HG03432 (cell line): ENCODE measurements at regions not wholly inside any gene's neighbourhood (a gene's known extent, or its start where the extent isn't known, plus 50 kb on each side); places are given as distances from the start of the nearest gene placed in this dataset.

Experiments
- ATAC-seq: cut with Tn5 transposase; IDR thresholded peaks from one replicate; pipeline ENCODE4 v1.9.1; 2021; ENCODE audit warnings: mild to moderate bottlenecking, moderate library complexity; ENCODE audit not compliant: unreplicated experiment

DNA sequence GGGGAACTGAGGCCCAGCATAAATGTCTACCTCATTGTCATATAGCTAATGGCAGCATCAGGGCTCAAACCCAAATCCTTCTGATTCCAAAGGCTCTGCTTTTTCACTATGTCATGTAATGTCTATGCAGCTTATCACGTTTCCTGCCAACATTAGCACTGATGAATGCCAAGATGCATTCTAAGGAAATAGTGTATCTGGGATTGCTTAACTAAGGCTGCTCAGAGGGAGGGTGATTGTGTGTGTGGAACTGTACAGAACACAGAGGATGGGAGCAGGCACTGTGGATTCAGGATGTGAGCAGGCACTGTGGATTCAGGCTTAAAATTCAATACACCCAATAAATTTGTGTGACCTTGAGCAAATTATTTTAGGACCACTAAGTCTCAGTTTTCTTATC is 456.4 kb upstream of the DEPDC1 start:
- ATAC-seq, result no peak

DNA sequence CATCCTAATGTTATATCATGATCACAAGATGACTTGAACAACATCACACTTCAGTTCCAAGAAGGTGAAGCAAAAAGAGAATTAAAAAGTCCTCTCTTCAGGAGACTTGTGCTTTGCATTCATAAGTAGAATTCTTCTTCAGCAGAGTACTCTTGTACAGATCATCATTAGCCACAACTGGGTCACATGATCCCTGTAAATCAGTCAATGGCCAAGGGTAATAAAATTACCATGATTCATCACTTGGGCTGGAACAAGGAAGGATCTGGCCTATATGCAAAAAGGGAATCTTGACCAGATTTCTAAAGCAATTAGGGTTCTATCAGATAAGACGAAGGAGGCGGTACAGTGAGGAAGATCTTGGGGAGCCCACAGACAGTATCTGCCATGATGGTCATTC is 458.0 kb upstream of the DEPDC1 start:
- no peak for ATAC-seq

DNA sequence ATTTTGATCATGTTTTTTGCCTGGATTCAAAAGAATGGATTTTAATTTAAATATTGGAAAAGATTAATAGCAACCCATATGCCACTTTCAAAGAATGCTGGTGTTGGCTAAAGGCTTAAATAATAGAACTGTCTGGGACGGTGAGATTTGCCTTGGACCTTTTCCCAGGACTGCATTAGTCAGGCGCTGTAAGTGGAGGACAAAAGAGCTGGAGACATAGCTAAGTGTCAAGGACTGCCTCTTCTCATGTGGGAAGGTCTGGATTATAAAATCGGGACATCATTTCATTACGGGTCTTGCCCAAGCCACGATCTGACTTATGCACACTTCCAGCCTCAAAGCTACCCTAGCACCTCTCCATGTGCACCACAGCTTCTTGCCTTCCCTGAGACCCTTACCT is 458.5 kb upstream of the DEPDC1 start:
- ATAC-seq, result no peak

DNA sequence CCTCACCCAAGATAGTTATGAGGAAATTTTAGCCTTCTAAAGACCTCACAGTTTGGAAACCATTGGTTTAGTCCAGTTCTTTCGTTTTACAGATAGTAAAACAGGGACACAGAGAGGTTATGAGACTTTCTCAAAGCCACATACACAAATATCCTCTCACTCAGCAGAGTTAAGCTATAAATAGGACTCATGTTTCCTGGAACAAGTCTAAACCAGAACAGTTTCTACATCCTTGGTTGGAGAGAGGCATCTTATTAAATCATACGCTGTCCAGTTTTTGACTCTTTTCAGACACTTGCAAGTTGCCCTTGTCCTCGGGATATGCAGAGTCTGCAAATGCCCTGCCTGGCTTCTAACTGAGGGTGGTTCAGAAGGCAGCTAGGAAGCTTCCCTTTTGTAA is 462.1 kb upstream of the DEPDC1 start:
- ATAC-seq, result no peak

DNA sequence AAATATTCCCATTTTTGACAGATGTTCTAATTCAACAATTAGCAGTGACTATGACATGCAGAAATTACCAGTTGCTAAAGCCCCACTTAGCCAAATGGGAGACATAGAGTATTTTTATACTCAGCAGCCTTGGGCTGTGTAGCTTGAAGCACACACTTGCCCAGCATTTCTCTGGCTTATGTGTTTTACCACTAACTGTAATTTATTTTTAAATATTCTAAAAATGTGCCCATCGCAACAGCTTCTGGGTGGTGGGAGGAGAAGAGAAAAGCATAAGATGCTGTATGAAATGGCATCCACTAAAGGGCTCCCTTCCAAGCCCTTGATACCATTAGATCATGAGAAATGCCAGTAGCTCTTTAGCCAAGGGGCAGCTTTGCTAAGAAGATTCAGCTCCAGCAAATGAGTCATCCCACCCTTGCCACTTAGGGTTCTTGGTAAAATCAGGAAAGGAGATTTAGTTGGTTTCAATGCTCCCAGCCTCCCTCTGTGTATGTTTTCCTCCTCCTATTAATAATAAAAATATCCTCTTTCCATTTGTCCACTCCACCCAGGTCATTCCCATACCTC is 462.7 kb upstream of the DEPDC1 start:
- ATAC-seq, result no peak

DNA sequence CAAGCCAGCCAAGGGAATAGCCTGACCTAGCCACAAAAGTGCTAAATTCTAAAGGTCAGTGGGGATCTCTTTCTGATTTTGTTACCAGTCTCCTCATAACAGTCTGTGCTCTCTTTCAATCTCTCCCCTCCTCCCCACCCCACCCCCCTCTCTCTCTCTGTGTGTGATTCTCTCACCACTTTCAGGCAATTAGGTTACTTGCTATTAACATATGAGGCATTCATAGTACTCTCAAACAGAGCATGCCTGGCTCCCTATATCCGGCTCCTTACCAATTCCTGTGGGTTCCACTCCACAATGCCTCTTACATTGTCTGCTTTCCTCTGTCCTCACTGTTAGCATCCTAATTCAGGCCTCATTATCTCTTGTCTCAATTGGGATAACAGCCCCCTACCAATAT is 464.3 kb upstream of the DEPDC1 start:
- no peak for ATAC-seq

DNA sequence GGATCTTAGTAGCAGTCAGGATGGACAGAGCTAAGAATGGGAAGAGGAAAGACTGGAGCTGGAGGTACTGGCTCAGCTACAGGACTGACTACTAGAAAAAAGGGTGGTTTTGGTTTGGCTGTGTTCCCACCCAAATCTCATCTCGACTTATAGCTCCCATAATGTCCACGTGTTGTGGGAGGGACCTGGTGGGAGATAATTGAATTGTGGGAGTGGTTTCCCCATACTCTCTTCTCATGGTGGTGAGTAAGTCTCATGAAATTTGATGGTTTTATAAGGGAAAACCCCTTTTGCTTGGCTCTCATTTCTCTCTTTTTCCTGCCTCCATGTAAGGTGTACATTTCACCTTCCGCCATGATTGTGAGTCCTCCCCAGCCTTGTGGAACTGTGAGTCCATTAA is 466.5 kb upstream of the DEPDC1 start:
- ATAC-seq, result no peak

DNA sequence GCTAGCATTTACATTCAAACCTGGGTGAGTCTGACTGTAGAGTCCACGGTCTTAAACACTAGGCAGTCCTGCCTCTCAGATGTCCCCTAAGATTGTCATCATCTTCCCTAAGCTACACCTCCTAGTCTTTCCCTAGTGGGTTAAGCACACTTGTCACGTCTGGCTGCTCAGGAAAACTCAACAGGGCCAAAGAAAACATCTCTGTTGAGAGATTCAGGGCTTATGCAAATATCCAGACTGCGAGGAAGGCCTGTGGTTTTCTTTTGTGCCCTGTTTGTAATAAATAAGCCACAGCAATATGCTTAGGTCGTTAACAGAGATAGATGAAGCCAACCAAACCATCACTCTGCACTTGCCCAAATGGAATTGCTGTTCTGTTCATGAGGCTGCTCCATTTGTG is 472.6 kb upstream of the DEPDC1 start:
- peak; percentile 59 for ATAC-seq

DNA sequence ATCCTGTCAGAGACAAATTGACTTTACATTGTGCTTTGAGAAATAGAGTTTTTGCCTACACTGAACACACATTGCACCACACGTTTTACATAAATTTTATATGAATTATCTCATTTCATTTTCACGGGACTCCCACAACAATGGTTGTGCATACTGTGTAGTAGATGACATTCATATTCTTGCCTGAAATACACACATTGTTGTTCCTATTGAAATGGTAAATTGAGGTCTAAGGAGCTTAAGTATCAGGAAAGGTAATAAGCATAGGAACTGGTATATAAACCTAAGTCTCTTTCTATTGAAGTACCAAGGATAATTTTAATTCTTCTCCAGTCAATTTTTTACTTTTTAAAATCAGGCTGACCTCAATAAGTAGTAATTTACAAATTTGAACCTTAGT is 473.7 kb upstream of the DEPDC1 start:
- no peak for ATAC-seq

DNA sequence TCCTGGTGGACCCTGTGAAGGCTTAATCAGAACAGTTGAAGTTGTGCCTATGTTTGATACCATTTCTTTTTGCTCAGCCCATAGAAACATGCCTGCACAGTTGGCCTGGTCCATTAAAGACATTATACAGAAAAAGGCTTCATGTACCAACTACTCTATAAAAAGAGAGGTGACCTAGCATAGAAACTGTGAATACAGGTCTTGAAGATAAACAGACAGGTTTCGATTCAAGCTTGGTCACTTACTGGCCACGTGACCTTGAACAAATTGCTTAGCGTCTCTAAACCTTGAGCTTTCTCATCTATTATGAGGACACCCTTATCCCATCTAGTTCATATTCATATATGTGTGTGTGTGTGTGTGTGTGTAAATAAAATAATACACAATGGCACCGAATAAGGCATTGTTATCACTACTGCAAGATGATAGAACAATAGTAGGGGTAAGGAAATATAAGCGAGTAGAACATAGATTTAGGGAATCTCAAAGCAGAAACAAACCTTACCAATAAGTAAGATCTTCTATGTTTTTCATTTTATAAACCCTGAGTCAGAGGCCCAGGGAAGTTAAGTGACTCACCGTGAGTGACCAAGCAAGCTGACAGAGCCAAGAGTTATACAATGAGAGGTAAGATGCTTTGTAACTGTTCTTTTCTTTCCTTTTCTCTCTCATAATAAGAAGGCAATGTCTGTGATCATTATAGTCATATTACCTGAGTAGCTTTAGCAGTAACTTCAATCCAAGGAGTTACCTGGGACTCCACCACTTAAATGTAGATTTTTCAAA is 476.8 kb upstream of the DEPDC1 start:
- no peak for ATAC-seq

DNA sequence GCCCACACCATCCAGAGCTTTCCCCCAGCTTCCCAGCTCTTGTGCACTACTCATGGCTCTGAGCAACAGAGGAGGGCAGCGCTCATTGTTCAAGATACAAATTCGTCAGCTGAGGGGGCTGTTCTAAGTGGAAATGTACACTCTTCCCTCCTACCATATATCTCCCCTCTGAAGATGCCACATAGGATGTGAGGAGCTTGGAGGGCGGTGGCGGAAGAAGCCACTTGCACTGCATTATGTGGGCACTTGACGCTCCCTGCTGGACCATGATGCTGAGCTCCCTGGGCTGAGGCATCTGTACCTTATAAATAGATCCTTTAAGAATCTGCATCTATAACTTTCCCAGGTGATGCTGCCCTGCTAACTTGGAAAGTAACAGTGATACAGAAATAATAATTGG is 477.6 kb upstream of the DEPDC1 start:
- ATAC-seq, result no peak

DNA sequence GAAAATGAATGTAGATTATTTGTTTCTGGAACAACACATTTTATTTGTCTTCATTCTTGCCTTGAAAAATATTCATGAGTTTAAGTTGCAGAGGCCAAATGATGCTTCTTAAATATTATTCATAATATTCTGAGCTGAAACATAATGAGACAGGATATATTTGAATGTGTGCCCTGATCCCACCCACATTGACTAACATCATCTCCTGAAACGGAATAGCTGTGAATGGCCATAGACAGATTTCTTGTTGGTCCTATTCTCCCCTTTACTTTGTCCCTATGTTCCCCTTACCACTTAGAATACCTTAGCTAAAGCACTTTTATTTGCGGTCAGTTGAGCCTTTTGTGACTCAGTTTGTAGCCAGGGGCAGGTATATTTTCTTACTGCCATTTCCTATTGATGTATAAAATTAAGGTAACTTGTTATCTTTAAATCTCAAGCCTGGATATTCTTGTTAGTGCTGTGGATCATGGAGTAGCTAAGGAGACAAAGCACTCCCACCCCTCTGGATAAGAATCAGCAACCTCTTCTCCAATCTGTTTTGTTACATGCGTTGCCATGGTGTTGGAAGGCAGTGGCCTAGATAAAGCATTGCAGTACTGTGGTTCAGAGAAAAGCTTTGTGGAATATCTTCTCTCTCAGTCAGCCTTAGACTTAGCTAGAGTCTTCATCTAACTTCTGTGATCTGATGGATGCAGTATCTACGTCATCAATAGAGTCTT is 478.5 kb upstream of the DEPDC1 start:
- ATAC-seq, result no peak

DNA sequence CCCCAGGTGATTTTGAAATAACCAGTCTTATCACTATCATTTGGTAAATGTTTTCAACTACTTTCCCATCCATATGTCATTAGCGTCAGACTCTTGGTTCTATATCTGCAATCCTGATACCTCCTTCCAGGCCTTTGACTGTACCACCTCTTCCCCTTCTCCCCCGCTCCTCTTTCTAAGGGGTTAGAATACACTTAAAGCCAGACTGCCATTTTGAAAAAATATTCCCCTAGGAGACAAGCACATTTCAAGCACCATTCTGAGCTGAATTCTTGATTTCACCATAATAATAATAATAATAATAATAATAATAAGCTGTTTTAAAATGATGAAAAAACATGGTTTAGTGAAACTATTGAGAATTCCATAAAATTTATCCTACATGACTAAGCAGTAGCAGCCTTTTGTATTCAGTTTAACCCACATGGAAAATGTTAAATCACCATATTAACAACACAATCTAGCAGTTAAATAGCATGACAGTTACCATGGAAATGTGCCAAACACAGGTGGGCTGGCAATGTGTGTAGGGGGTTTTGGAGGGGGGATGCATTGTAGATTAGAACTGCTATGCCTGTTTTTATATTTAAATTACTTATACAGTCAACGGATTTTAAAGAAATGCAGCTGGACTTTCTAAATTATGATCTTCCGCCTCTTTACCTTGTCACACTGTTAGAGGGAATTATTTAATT is 480.2 kb upstream of the DEPDC1 start:
- no peak for ATAC-seq

DNA sequence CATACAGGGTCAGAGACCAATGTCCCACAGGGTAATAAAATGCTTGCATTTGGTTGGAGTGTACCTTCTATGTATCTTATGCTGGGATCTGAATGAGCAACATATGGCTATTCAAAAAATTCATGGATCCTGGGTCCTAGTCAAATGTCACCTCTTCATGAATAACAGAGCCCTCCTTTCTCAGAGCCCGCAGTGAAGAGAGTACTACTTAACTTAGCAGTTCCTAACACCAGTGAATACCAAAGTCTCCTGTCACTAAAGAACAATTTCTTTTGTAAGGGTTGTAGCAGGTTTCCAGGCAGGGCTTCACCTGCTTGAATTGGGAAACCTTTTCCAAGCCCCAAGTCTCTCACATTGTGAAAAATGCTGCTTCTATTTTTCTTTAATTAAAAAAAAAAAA is 483.0 kb upstream of the DEPDC1 start:
- no peak for ATAC-seq

DNA sequence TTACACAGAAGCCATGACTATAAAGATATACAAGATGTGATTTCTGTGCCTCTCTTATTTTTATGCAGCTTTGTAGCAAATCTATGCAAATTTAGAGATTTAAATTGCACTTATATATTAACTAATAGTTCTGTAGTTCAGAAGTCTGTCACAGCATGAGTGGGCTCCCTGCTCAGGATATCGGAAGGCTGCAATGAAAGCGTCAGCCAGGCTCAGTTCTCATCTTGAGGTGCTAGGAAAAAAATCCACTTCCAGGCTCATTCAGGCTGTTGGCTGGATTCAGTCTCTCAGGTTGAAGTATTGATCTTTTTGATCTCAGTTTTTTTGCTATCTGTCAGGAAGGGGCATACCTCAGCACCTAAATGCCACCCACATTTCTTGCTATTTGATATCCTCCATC is 487.4 kb upstream of the DEPDC1 start:
- no peak for ATAC-seq

DNA sequence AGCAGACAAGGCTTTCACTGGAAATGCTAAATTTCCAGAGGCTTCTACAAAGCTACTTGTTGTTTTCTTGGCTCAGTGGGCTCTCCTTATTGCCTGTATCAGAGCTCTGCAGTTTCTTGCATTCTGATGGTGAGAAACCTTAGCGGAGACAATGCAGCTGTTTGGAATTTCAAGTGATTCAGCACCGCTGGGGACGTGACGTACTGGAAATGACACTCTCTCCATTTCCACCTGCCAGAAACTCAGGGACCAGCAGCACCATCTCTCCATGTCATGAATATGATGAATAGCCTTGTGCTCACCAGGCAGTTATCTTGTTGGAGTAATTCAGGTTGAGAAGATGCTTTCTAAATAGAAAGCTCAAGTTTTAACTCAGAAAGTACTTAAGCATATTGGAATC is 497.2 kb upstream of the DEPDC1 start:
- no peak for ATAC-seq

DNA sequence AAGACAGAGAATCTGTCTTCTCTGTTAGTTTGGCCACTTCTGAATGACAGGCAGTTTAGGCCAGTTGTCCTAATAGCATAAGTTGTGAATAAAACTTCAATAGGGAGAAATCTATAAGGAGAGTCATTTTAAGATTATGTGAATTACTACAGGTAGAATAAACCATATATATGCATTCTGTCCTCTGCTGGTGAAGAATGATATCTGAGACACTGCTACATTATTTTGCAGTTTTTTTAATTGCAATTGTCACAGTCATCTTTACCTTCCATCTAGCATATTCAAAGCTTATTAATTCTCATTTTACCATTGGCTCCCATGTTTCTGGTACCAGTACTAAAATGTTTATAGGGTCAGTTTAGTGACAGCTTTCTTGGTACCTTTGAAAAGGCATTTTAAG is 519.6 kb upstream of the DEPDC1 start:
- ATAC-seq, result no peak

DNA sequence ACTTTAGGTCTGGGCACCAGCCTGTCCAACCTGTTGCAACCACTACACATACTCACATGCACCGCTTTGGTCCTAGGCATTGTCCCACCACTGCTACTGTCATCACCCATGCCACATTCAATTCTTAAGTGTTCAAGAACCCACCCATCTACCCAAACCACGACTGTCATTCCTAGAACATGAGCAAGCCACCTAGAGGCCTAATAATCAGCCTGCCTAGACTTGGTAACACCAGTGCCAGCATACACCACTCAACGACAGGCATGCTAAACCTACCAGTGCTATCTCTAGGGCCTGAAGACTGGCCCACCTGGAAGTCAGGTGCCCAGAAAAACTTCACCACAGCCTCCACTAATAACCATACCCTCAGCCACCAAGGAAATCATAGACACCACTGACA is 532.8 kb upstream of the DEPDC1 start:
- no peak for ATAC-seq

DNA sequence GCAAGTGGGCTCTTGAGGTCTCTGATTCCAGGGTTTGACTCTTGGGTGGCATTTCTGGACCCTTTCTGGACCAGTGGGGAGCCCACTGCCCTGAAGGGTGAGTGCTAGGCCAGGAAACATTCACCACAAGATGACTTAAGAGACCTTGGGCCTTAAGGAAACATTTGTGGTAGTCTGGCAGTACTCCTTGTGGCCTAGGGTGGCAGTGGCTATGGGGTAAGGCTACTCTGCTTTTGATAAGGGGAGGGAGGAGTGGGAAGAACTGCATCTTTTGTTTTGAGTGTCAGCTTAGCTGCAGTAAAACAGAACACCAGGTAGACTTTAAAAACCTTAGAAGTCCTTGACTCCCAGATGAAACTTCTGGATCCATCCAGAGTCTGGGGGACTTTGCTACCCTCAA is 529.3 kb upstream of the LRRC7 start:
- ATAC-seq, result no peak

DNA sequence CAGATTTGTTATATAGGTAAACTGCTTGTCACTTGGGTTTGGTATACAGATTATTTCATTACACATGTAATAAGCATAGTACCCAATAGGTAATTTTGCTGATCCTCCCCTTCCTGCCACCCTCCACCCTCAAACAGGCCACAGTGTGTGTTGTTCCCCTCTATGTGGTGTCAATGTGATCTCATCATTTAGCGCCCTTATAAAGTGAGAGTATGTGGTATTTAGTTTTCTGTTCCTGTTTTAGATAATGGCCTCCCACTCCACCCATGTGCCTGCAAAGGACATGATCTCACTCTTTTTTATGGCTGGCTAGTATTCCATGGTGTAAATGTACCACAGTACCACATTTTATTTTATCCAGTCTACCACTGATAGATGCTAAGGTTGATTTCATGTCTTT is 522.1 kb upstream of the LRRC7 start:
- ATAC-seq, result no peak

DNA sequence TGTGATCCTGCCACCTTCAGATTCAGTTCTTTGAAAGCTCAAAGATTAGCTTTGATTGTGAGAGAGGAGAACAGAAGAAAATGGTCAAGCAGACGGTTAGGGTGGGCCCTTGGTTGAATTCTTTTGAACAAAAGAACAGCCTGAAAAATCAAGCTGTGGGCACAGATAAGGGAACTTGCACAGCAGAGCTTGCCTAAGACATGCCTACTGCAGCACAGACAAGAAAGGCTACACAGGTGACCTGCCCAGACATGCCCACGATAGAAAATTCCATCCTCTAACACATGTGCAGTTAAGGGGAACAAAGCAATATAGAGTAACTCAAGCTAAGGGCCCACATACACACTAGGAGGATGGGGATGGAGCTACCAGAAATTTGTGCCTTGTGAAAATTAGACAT is 512.5 kb upstream of the LRRC7 start:
- peak; percentile 81 for ATAC-seq

DNA sequence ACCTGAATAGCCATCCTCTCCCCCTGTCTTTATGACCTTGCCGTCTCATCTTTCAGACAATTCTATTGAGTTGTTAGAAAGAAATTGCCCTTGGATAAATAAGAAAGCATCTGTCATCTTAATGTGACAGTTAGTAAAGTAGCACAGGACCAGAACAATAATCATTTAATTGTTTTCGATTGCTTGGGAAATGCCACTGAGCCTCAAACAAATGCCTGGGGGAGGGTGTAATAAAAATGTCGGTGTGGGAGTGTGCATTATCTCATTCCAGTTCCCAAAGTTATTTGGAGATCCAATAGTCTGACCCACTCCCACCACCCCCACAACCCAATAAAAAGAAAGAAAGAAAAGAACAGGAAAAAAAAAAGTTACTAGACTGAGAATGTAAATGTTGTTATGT is 509.3 kb upstream of the LRRC7 start:
- no peak for ATAC-seq
